ENCODE measurements at regions not wholly inside any gene's neighbourhood (a gene's known extent, or its start where the extent isn't known, plus 50 kb on each side); places are given as distances from the start of the nearest gene placed in this dataset.

DNA sequence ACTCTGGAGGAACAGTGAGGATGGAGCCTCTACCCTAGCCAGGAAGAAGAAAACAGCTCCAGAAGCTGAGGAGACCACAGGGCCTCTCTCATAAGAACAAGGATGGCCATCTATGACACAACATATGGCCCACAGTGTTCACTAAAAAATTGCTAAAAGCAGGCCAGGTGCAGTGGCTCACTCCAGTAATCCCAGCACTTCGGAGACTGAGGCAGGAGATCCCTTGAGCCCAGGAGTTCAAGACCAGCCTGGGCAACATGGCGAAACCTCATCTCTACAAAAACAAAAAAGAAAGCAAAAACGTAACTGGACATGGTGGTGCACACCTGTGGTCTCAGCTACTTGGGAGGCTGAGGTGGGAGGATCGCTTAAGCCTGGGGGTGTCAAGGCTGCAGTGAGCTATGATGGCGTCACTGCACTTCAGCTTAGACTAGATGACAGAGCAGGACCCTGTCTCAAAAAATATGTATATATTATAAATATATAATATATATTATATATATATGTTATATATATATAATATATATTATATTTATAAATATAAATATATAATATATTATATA, 103.1 kb downstream of the TOMM20 start:
- no peak for DNase-seq

- no peak for DNase-seq
Measured at GRCh38 chr1:235024711-235025421, 103.8 kb downstream of the TOMM20 start.

GRCh38 chr1:235023711-235024439, 104.8 kb downstream of the TOMM20 start:
- no peak for DNase-seq

- no peak for DNase-seq
Measured at GRCh38 chr1:235022981-235023710, 105.5 kb downstream of the TOMM20 start.

- no peak for DNase-seq
Measured at GRCh38 chr1:235022341-235022980, 106.2 kb downstream of the TOMM20 start.

DNA sequence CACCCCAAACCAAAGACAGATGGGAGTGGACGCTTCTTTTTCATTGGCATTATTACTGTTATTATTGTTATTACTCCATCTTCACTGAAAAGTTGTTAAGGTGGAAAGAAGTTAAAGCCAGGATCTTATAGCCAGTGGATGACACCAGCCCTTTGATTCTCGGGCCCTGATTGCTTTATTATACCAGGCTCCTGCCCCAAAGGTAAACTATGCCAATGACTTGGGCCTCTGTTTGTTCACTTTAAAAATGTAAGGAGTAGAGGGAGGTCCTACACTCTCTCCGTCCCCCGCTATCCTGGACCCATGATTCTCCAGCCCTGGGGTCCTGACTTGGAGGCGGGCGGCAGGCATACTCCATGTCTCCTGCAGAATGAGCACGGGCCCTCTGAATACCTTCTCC, 106.8 kb downstream of the TOMM20 start:
- DNase-seq: no peak

- DNase-seq: no peak
Measured at GRCh38 chr1:235021321-235021720, 107.3 kb downstream of the TOMM20 start.

GRCh38 chr1:235019961-235020360, 108.7 kb downstream of the TOMM20 start:
- DNase-seq: no peak

DNA sequence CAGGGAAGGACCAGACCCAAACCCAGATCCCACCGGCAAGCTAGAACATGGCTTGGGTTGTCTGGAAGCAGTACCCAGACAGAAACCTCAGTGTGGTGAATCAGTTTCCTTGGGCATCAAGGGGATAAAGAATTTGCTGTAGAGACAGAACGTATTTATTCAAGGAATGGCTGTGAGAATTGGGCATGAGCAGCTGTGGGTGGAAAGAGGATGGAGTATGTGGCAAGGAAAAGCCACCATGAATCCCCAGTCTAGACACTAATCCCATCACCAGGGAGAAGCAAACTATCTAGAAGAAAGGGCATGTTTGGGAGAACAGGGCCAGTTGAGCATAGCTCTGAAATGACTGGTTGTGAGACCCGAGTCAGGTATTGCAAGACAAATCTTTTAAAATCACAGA, 109.2 kb downstream of the TOMM20 start:
- DNase-seq: no peak

- DNase-seq: no peak
Measured at GRCh38 chr1:235018720-235019444, 109.8 kb downstream of the TOMM20 start.

GRCh38 chr1:235018161-235018560, 110.5 kb downstream of the TOMM20 start:
- DNase-seq: no peak

DNA sequence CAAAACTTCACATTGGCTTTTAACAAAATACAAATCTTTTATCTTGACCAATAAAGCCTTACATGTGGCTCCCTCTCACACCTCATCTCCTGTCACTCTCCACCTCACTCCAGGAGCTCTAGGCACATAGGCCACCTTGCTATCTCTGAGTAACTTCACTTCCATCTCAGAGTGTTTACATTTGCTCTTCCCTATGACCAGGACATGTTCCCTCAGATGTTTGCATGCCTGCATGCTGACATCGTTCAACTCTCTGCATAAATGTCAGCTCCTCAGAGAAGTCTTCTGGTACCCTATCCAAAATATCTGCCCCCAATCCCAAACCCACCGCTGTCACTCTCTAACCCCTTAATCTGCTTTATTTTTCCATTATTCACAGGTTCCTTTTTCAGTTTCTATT, 110.9 kb downstream of the TOMM20 start:
- no peak for DNase-seq

DNA sequence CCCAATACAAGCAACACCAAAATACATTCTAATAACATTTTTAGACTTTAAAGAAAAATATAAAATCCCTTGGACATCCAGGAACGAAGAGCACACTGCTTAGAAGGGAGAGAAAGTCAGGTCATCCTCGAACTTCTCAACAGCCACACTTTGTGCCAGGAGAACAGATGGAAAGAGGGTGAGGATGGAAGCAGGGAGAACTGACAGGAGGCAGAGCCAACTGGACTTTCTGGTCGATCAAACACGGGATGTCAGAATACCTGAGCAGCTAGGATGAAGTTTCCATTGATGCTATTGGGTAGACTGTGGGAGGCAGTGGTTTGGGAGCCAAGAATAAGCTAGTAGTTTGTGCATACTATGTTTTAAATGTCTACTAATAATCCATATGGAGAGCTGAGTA, 111.4 kb downstream of the TOMM20 start:
- DNase-seq: no peak

DNA sequence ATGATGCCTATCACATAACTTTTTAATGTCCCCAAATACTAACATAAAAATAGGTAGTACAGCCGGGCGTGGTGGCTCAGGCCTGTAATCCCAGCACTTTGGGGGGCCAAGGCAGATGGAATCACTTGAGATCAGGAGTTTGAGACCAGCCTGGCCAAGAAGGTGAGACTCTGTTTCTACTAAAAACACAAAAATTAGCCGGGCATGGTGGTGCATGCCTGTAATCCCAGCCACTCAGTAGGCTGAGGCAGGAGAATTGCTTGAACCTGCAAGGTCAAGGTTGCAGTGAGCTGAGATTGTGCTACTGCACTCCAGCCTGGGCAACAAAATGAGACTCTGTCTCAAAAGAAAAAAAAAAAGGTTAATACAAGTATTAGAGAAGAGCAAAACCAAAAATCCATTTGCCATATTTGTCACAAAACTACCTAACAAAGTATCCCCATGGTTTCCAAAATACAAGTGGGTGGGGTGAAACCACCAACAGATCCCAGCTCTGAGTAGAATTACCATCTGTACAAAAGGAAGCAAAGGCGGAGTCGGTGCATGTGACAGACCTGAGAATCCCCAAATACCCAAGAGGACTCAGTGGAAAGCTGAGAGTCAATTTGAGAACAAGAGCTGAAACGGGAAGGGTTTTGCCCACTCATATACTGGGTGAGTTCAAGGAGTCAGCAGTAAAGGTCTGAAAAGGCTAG, 113.2 kb downstream of the TOMM20 start:
- DNase-seq: no peak

- no peak for DNase-seq
Measured at GRCh38 chr1:235014756-235015155, 113.9 kb downstream of the TOMM20 start.

GRCh38 chr1:235013512-235013911, 115.1 kb downstream of the TOMM20 start:
- no peak for DNase-seq

DNA sequence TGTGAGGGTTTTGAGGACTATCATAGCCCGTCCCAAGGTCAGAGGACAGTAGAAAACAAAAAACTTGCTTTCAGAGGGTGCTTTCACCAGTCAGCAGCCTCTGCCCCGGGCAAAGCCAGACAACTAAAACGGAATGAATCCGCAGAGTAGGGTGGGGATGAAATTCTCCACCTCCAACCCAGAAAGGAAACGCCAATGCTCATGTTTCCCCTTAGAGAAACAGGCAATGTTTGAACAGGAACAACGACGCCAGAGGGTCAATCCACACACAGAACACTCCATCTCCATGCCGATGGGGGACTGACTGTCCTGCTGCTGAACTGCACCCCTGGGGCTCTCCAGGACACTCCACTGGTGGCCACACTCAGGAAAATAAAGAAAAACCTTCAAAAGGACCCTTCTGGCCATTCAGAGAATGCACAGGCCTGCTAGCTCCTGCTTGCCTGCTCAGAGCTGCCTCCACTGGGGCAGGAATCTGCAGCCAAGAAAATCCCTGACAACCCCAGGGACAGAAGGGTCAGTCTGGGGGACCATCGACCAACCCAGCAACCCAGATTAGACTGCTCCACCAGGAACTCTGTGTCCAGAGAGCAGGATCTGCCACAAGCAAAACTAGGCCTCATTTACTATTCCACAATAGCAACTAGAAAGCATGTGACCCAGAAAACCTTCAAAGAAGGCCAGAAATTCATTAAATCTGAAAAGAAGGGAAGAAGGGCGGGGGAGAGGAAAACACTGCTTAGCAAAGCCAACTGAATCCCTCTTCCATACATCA, 116.0 kb downstream of the TOMM20 start:
- DNase-seq: no peak

- DNase-seq: no peak
Measured at GRCh38 chr1:235011599-235012435, 116.8 kb downstream of the TOMM20 start.

DNA sequence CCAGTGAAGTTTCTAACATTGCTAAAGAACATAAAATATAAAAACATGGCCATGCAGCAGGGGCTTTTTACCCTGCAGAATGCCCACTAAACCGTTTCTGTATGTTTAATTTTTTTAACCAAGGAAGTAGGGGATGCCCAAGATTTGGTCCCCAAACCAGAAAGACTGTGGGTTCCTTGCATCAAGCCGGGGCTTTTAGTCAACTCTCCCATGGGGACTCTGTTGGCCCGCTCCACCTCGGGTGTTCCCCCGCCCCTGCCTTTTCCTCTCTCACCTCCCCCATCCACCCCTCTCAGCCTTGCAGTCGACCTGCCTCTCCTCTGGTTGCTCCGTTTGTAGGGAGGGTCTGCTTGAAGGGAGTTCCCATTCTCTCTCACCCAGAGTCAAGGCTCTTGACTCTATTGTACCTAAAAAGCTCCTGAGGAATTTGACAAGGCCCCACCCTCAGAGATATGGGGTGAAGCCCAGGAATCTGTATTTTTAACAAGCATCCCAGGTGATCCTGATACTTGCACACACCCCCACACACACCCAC, 117.5 kb downstream of the TOMM20 start:
- DNase-seq: no peak

Data from NCI-H510A treated with DMSO at 0.1 percent for 48 hours (cell line).